Panc1 (cell line): ENCODE measurements at regions not wholly inside any gene's neighbourhood (a gene's known extent, or its start where the extent isn't known, plus 50 kb on each side); places are given as distances from the start of the nearest gene placed in this dataset.

Experiments
- ATAC-seq: fragments of 200-7000 bp; cut with Tn5 transposase; 2 replicates; pipeline ENCODE4 v1.9.1; 2020; ENCODE audit warnings: mild to moderate bottlenecking, moderate library complexity
- BruUV-seq: library from RNA; stranded (reverse); fragments of 400-500 nt; replicated peaks from 2 replicates; lab custom pipeline; 2021; lab: Mats Ljungman, UMichigan
- CTCF ChIA-PET: fragments of 300-600 bp; sonication (Branson Sonifier 250); formaldehyde crosslinking; loops from one replicate; lab custom pipeline; 2022; ENCODE audit warnings: antibody characterized with exemption; lab: Charles Lee
- POLR2A ChIA-PET: fragments of 300-600 bp; sonication (Branson Sonifier 250); formaldehyde crosslinking; loops from one replicate; lab custom pipeline; 2022; ENCODE audit warnings: antibody characterized with exemption; lab: Charles Lee
- DNase-seq: peaks from one replicate; pipeline ENCODE4 v3.0.0-alpha.2; 2010; ENCODE audit warnings: low read depth, low spot score
- H3K27ac ChIP-seq: 2 replicates; pipeline ENCODE4 v1.5.1; 2011; ENCODE audit warnings: mild to moderate bottlenecking, low read length, inconsistent platforms
- H3K27me3 ChIP-seq: fragments of 200-500 bp; sonication (Bioruptor generic); 2 replicates; pipeline ENCODE4 v1.6.0; 2014; ENCODE audit warnings: low read length, inconsistent platforms; ENCODE audit not compliant: control insufficient read depth, insufficient read depth
- H3K36me3 ChIP-seq: fragments of 200-500 bp; sonication (Bioruptor generic); 2 replicates; pipeline ENCODE4 v1.5.1; 2014; ENCODE audit warnings: inconsistent platforms, mild to moderate bottlenecking, low read length, moderate library complexity; ENCODE audit not compliant: control insufficient read depth, insufficient read depth
- H3K4me1 ChIP-seq: 2 replicates; pipeline ENCODE4 v1.5.1; 2011; ENCODE audit warnings: inconsistent platforms, mild to moderate bottlenecking, low read length, moderate library complexity; ENCODE audit not compliant: control insufficient read depth, insufficient read depth
- H3K4me3 ChIP-seq, 2 experiments: 2 replicates each; pipeline ENCODE4 v1.5.1; 2011 to 2012; ENCODE audit warnings: low read depth in 2 of 2, low read length in 2 of 2, mild to moderate bottlenecking in 2 of 2, inconsistent platforms in 1 of 2, moderate library complexity in 1 of 2
- H3K9me3 ChIP-seq: fragments of 200-500 bp; sonication (Bioruptor generic); 2 replicates; pipeline ENCODE4 v1.5.1; 2014; ENCODE audit warnings: low read depth, mild to moderate bottlenecking, inconsistent platforms, low read length, moderate library complexity; ENCODE audit not compliant: control insufficient read depth, insufficient read depth
- POLR2AphosphoS5 ChIP-seq: IDR thresholded peaks from 2 replicates; pipeline ENCODE4 v1.6.1; 2012; ENCODE audit warnings: mild to moderate bottlenecking, low read depth, low read length, moderate library complexity
- SIN3A ChIP-seq: IDR thresholded peaks from 2 replicates; pipeline ENCODE4 v1.6.1; 2012; ENCODE audit warnings: low read depth, mild to moderate bottlenecking, low read length, moderate library complexity, borderline replicate concordance; ENCODE audit not compliant: insufficient read depth
- TCF7L2 ChIP-seq: IDR thresholded peaks from 2 replicates; pipeline ENCODE4 v1.6.1; 2011; ENCODE audit warnings: mild to moderate bottlenecking, low read depth, low read length, inconsistent platforms
- in situ Hi-C: cut with HindIII; loops from 2 replicates; pipeline ENCODE4 v1.10.0; 2016; ENCODE audit warnings: low sequenced_read_pairs, low pct_unique_long_range_greater_than_20kb
- intact Hi-C: fragments of 100-400 bp; cut with micrococcal nuclease; formaldehyde crosslinking; loops from one replicate; pipeline ENCODE4 v1.10.0; 2022; ENCODE audit not compliant: unreplicated experiment
- TF ChIP-seq, protein P1 (sequence below), 2 experiments: IDR thresholded peaks; 2 replicates each; pipeline ENCODE4 v1.6.1; 2011 to 2012; ENCODE audit warnings: low read depth in 2 of 2, control low read depth in 1 of 2, low read length in 1 of 2, mild to moderate bottlenecking in 1 of 2, moderate library complexity in 1 of 2; ENCODE audit not compliant: insufficient read depth in 1 of 2
- TF ChIP-seq, protein P2 (sequence below): fragments of 450-650 bp; IDR thresholded peaks from 2 replicates; pipeline ENCODE4 v1.5.1; 2017; ENCODE audit warnings: mild to moderate bottlenecking

DNA sequence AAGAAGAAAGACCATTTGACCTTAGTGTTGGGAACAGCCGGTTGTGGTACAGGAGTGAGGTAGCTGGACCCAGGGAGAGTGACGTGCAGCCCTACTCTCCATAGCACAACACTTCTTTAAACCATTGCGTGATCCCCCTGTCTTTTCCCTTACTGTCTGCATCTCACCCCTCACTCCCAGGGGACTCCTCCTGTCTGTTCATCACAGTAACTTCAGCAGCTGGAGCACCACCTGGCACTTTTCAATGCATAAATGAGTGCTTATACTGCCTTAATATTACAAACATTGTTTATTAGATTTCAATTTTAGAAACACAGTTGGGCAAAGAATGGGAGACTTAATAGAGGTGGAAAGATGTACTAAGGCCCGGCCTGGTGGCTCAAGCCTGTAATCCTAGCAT, 285.5 kb downstream of the UQCRFS1 start:
- intact Hi-C loops, result no loop called here
- no peak for DNase-seq
- TF ChIP-seq POLR2AphosphoS5 (no peak), TCF7L2 (no peak), SIN3A (no peak)
- TF ChIP-seq, protein P1, sequence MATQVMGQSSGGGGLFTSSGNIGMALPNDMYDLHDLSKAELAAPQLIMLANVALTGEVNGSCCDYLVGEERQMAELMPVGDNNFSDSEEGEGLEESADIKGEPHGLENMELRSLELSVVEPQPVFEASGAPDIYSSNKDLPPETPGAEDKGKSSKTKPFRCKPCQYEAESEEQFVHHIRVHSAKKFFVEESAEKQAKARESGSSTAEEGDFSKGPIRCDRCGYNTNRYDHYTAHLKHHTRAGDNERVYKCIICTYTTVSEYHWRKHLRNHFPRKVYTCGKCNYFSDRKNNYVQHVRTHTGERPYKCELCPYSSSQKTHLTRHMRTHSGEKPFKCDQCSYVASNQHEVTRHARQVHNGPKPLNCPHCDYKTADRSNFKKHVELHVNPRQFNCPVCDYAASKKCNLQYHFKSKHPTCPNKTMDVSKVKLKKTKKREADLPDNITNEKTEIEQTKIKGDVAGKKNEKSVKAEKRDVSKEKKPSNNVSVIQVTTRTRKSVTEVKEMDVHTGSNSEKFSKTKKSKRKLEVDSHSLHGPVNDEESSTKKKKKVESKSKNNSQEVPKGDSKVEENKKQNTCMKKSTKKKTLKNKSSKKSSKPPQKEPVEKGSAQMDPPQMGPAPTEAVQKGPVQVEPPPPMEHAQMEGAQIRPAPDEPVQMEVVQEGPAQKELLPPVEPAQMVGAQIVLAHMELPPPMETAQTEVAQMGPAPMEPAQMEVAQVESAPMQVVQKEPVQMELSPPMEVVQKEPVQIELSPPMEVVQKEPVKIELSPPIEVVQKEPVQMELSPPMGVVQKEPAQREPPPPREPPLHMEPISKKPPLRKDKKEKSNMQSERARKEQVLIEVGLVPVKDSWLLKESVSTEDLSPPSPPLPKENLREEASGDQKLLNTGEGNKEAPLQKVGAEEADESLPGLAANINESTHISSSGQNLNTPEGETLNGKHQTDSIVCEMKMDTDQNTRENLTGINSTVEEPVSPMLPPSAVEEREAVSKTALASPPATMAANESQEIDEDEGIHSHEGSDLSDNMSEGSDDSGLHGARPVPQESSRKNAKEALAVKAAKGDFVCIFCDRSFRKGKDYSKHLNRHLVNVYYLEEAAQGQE (IDR thresholded peaks at IDR 0.05; ENCODE audit: insufficient read depth in 1 of 2, low read depth in 2 of 2, low read length in 1 of 2), result no peak
- TF ChIP-seq, protein P2, sequence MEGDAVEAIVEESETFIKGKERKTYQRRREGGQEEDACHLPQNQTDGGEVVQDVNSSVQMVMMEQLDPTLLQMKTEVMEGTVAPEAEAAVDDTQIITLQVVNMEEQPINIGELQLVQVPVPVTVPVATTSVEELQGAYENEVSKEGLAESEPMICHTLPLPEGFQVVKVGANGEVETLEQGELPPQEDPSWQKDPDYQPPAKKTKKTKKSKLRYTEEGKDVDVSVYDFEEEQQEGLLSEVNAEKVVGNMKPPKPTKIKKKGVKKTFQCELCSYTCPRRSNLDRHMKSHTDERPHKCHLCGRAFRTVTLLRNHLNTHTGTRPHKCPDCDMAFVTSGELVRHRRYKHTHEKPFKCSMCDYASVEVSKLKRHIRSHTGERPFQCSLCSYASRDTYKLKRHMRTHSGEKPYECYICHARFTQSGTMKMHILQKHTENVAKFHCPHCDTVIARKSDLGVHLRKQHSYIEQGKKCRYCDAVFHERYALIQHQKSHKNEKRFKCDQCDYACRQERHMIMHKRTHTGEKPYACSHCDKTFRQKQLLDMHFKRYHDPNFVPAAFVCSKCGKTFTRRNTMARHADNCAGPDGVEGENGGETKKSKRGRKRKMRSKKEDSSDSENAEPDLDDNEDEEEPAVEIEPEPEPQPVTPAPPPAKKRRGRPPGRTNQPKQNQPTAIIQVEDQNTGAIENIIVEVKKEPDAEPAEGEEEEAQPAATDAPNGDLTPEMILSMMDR, result no peak
- no peaks in the 10 kb centered on the region; the same call in 1 of the 2 replicates for H3K27me3 ChIP-seq
- CTCF ChIA-PET, result no interaction called here
- ATAC-seq, result no peak
- no peak overlapping the region for H3K27ac ChIP-seq
- POLR2A ChIA-PET, result no interaction called here
- no peak overlapping the region for H3K4me3 ChIP-seq
- no peaks in the 10 kb centered on the region for H3K4me1 ChIP-seq
- H3K9me3 ChIP-seq, result no peaks in the 10 kb centered on the region
- in situ Hi-C loops, result no loop called here
- H3K36me3 ChIP-seq, result no peaks in the 10 kb centered on the region
- BruUV-seq, result no TSS peak

DNA sequence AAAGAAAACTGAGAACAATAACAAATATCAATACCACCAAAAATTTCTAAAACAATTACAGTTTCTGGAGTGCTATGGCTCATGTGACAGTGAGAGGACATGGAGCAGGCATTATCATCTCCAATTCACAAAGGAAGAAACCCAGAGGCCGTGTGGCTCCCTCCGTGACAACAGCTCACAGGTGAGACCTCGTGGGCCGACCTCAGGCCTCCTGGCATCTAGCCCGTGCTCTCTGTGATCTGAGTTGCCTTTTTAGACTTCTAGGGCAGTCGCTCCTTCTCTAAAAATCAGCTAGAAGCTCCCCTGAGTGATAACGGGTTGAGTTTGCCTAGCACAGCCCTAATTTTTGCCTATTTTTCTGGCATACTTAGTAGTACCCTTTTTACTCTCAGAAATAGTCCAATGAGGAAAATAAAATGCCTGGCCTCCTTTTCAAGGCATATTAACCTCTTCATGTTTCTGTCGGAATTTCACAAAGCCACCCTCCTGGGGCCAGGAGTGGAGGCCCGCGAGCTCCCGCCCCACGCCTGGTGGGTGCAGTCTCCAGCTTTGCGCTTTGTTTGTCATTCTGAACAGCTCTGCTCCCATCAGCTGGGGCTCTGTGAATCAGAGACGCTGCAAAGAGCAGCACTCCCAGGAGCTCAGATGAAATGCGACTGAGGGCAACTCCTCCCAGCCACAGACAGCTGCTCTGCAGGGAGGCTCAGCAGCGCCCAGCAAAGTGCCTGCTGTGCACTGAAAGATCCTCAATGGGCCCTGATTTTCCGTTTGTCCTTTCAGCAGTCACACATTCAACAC, 292.5 kb downstream of the UQCRFS1 start:
- CTCF ChIA-PET, result no interaction called here
- H3K36me3 ChIP-seq, result no peaks in the 10 kb centered on the region
- ATAC-seq, result no peak
- H3K27me3 ChIP-seq, result no peaks in the 10 kb centered on the region; the same call in 1 of the 2 replicates
- H3K4me1 ChIP-seq, result no peaks in the 10 kb centered on the region
- H3K27ac ChIP-seq, result no peak overlapping the region
- no TSS peak for BruUV-seq
- TF ChIP-seq SIN3A, result no peak
- no peak for TF ChIP-seq TCF7L2
- TF ChIP-seq, protein P1 (IDR thresholded peaks at IDR 0.05; ENCODE audit: insufficient read depth in 1 of 2, low read depth in 2 of 2, low read length in 1 of 2), result no peak
- TF ChIP-seq, protein P2, result no peak
- no peak for TF ChIP-seq POLR2AphosphoS5
- in situ Hi-C loops, result no loop called here
- POLR2A ChIA-PET, result no interaction called here
- H3K9me3 ChIP-seq, result no peaks in the 10 kb centered on the region
- DNase-seq, result no peak
- intact Hi-C loops, result no loop called here
- no peak overlapping the region for H3K4me3 ChIP-seq
